NB4 (cell line): ENCODE measurements at regions not wholly inside any gene's neighbourhood (a gene's known extent, or its start where the extent isn't known, plus 50 kb on each side); places are given as distances from the start of the nearest gene placed in this dataset.

Experiments used
- DNase-seq: peaks from one replicate; pipeline ENCODE4 v3.0.0; 2010; ENCODE audit warnings: low read depth
- H3K4me3 ChIP-seq: one replicate; pipeline ENCODE4 v1.5.1; 2011; ENCODE audit warnings: mild to moderate bottlenecking, low read depth, low read length, moderate library complexity
- CTCF ChIP-seq: IDR thresholded peaks from one replicate; pipeline ENCODE4 v1.5.1; 2012; ENCODE audit warnings: low read depth, low read length
- MAX ChIP-seq: IDR thresholded peaks from 2 replicates; pipeline ENCODE4 v1.6.1; 2011; ENCODE audit warnings: low read depth, low read length
- MYC ChIP-seq: IDR thresholded peaks from 2 replicates; pipeline ENCODE4 v1.6.1; 2011; ENCODE audit warnings: low read depth, low read length
- POLR2A ChIP-seq: IDR thresholded peaks from 2 replicates; pipeline ENCODE4 v1.6.1; 2011; ENCODE audit warnings: mild to moderate bottlenecking; ENCODE audit not compliant: insufficient read length; ENCODE audit errors: extremely low read depth

GRCh38 chr2:53242090-53242489 lies 525.5 kb upstream of the CHAC2 start:
- DNase-seq: no peak
- H3K4me3 ChIP-seq: no peak overlapping the region
- TF ChIP-seq MYC: no peak
- no peak for TF ChIP-seq MAX
- no peak for TF ChIP-seq CTCF
- no peak for TF ChIP-seq POLR2A

GRCh38 chr2:53235836-53236582 lies 531.6 kb upstream of the CHAC2 start:
- H3K4me3 ChIP-seq: no peak overlapping the region
- TF ChIP-seq CTCF: no peak
- TF ChIP-seq MAX: no peak
- no peak for TF ChIP-seq POLR2A
- TF ChIP-seq MYC: no peak
- DNase-seq: no peak

- H3K4me3 ChIP-seq: no peak overlapping the region
- no peak for DNase-seq
- no peak for TF ChIP-seq CTCF
- no peak for TF ChIP-seq MAX
- no peak for TF ChIP-seq MYC
- TF ChIP-seq POLR2A: no peak
Measured at GRCh38 chr2:53234548-53234903, 533.1 kb upstream of the CHAC2 start.

GRCh38 chr2:53233759-53234547 lies 533.7 kb upstream of the CHAC2 start:
- no peak for DNase-seq
- no peak overlapping the region for H3K4me3 ChIP-seq
- TF ChIP-seq MAX (no peak), MYC (no peak), CTCF (no peak), POLR2A (no peak)

GRCh38 chr2:53231908-53232307 lies 535.7 kb upstream of the CHAC2 start:
- no peak for TF ChIP-seq MAX
- DNase-seq: no peak
- H3K4me3 ChIP-seq: no peak overlapping the region

- DNase-seq: no peak
- TF ChIP-seq MYC: no peak
- no peak for TF ChIP-seq MAX
- no peak for TF ChIP-seq CTCF
- no peak for TF ChIP-seq POLR2A
- no peak overlapping the region for H3K4me3 ChIP-seq
Measured at GRCh38 chr2:53230691-53231090, 536.9 kb upstream of the CHAC2 start.
